GM06990 (cell line): ENCODE measurements at regions not wholly inside any gene's neighbourhood (a gene's known extent, or its start where the extent isn't known, plus 50 kb on each side); places are given as distances from the start of the nearest gene placed in this dataset.

Source experiments
- DNase-seq: peaks from one replicate; pipeline ENCODE4 v3.0.0-alpha.2; 2011; ENCODE audit not compliant: insufficient read length; ENCODE audit errors: extremely low read depth
- H3K27me3 ChIP-seq: replicated peaks from 2 replicates; pipeline ENCODE4 v1.6.0; 2011; ENCODE audit warnings: low read length; ENCODE audit not compliant: control insufficient read depth, insufficient read depth
- H3K36me3 ChIP-seq: 2 replicates; pipeline ENCODE4 v1.5.1; 2011; ENCODE audit warnings: low read length; ENCODE audit not compliant: control insufficient read depth, insufficient read depth
- H3K4me3 ChIP-seq: replicated peaks from 2 replicates; pipeline ENCODE4 v1.5.1; 2011; ENCODE audit warnings: low read depth, mild to moderate bottlenecking, control low read depth, low read length
- TF ChIP-seq, protein P1 (sequence below): IDR thresholded peaks from 2 replicates; pipeline ENCODE4 v1.5.1; 2011; ENCODE audit warnings: low read length, control low read depth, mild to moderate bottlenecking, inconsistent platforms; ENCODE audit not compliant: insufficient read depth, poor library complexity, severe bottlenecking

DNA sequence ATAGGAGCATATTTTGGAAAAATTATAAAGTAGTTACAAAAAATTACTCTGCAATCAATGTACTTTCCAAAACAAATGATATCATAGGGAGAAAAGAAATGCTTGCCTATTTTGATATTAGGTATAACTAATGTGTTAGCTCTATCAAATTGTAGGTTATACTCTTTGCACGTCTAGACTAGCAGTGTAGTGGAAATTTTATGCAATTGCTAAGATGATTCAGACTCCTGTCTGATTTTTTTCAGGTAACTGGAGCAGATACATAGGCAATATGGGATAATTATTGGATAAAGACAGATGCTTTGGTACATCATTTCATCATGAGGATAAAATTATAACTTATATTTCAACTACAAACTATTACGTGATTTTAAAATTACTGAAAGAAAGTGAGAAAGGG, 918.3 kb downstream of the EPHA4 start:
- no peaks in the 10 kb centered on the region for H3K36me3 ChIP-seq
- DNase-seq, result no peak
- no peak overlapping the region for H3K4me3 ChIP-seq
- TF ChIP-seq, protein P1, sequence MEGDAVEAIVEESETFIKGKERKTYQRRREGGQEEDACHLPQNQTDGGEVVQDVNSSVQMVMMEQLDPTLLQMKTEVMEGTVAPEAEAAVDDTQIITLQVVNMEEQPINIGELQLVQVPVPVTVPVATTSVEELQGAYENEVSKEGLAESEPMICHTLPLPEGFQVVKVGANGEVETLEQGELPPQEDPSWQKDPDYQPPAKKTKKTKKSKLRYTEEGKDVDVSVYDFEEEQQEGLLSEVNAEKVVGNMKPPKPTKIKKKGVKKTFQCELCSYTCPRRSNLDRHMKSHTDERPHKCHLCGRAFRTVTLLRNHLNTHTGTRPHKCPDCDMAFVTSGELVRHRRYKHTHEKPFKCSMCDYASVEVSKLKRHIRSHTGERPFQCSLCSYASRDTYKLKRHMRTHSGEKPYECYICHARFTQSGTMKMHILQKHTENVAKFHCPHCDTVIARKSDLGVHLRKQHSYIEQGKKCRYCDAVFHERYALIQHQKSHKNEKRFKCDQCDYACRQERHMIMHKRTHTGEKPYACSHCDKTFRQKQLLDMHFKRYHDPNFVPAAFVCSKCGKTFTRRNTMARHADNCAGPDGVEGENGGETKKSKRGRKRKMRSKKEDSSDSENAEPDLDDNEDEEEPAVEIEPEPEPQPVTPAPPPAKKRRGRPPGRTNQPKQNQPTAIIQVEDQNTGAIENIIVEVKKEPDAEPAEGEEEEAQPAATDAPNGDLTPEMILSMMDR, result no peak
- no peaks in the 10 kb centered on the region for H3K27me3 ChIP-seq

DNA sequence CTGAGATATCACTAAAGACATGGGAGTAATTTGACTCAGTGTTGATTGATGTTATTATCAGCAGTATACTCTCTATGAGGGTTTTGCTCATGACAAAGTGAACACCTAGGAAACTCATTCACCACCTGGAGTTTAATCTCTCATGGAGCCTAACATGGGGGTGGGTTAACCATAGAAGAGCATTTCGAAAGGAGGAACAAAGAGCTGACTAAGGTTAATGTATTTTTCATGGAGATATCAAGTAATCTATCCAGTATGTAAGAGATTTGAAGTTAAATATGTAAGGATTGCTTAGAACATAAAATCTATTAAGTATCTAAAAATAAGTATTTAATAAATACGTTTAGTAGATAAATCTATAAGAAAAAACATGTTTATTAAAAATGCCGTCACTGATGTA, 917.8 kb downstream of the EPHA4 start:
- TF ChIP-seq, protein P1, result no peak
- Histone ChIP-seq H3K27me3 (no peaks in the 10 kb centered on the region), H3K4me3 (no peak overlapping the region), H3K36me3 (no peaks in the 10 kb centered on the region)
- DNase-seq, result no peak

DNA sequence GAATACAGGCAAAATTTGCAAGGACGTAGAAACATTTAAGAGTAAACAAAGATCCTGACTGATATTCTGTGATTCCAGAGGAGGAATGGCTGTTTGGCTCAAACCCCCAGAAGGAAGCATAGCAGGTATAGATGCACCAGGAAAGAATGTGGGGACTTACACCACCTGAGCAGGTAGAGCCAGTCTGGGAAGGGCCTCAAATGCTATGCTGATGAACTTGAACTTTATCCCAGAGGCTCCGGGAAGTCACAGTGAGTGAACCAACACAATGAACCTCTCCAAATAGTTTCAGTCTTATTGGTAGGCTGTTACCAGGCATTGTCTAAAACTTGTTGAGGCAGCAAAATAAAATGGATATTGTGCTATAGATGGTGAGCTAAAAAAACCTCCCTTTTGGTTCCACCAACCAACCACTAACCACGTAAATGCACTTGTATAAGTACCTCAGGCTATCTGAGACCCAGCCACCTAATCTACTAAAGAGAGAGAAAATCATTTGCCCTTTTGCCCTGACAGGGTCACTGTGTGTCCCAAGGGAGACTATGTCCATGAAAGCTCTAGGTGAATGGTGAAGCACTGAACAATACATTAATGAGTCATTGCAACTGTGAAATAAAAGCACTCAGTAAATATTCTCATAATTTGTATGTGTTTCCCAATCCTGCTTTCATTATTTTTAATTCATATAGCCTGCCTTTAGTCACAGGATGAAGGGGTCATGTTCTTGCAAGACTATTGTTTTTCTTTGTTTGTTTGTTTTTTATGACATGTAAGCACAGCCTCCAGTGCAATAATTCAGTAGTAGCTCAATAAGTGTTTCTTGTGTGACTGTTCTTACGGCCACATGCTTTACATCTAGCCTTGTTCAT, 911.6 kb downstream of the EPHA4 start:
- no peaks in the 10 kb centered on the region for H3K36me3 ChIP-seq
- TF ChIP-seq, protein P1, result no peak
- no peak for DNase-seq
- H3K4me3 ChIP-seq, result no peak overlapping the region
- no peaks in the 10 kb centered on the region for H3K27me3 ChIP-seq

DNA sequence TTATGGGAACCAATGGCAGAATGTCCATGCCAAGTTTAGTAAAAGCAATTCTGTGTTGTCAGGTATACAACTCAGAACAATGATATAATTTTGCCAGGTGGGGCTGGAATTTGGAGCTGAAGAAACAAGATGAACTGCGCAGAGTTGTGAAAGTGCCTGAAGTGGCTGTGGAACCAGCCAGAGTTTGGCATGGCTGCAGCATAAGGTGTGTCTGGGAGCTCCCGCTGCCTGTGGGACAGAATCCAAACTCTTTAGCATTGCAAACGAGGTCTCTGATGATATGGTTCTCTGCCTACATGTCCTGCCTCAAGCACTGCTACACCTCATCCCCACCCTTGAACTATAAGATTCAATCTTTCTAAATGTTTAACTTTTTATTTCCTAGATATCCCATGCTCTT, 909.7 kb downstream of the EPHA4 start:
- TF ChIP-seq, protein P1, result no peak
- no peaks in the 10 kb centered on the region for H3K36me3 ChIP-seq
- H3K27me3 ChIP-seq, result no peaks in the 10 kb centered on the region
- no peak overlapping the region for H3K4me3 ChIP-seq
- DNase-seq, result no peak

DNA sequence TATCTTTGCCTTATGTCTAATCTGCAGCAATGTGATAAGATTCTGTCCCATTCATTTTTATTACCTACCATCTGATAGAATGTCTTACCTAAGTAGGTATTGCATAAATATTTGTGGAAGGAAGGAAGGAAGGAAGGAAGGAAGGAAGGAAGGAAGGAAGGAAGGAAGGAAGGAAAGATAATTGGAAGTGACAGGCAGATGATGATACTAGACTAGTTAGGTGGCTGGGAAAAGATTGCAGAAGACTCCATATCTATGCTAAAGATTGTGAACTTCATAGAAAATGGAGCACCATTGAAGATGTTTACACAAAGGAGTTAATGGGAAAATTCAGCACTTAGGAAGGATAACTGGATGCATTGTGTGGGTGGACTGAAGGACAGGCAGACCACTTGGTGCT, 909.0 kb downstream of the EPHA4 start:
- no peaks in the 10 kb centered on the region for H3K27me3 ChIP-seq
- H3K36me3 ChIP-seq, result no peaks in the 10 kb centered on the region
- no peak overlapping the region for H3K4me3 ChIP-seq
- TF ChIP-seq, protein P1, result no peak
- no peak for DNase-seq
